OCI-LY7 (cell line): ENCODE measurements at regions not wholly inside any gene's neighbourhood (a gene's known extent, or its start where the extent isn't known, plus 50 kb on each side); places are given as distances from the start of the nearest gene placed in this dataset.

Experiments used
- BruUV-seq: library from RNA; stranded (reverse); fragments of 400-500 nt; replicated peaks from 2 replicates; lab custom pipeline; 2021; lab: Mats Ljungman, UMichigan
- CTCF ChIA-PET: fragments of 300-600 bp; sonication (Branson Sonifier 250); formaldehyde crosslinking; loops from one replicate; lab custom pipeline; 2022; ENCODE audit warnings: antibody characterized with exemption; ENCODE audit not compliant: unreplicated experiment; lab: Charles Lee
- POLR2A ChIA-PET: fragments of 300-600 bp; sonication (Branson Sonifier 250); formaldehyde crosslinking; loops from one replicate; lab custom pipeline; 2022; ENCODE audit warnings: antibody characterized with exemption; lab: Charles Lee
- DNase-seq: peaks from one replicate; pipeline ENCODE4 v3.0.0-alpha.2; 2015; ENCODE audit warnings: low spot score
- H2AFZ ChIP-seq: fragments of 200-600 bp; sonication (generic), shearing (Covaris generic); 2 replicates; pipeline ENCODE4 v1.6.1; 2014; ENCODE audit warnings: mild to moderate bottlenecking, antibody characterized with exemption, low read length, moderate library complexity
- H3K27ac ChIP-seq: fragments of 200-600 bp; sonication (generic); 2 replicates; pipeline ENCODE4 v1.5.1; 2014; ENCODE audit warnings: mixed run types, low read depth, mild to moderate bottlenecking, moderate library complexity, low read length, inconsistent platforms; ENCODE audit not compliant: poor library complexity, severe bottlenecking
- H3K36me3 ChIP-seq: fragments of 200-600 bp; sonication (generic); 2 replicates; pipeline ENCODE4 v1.6.1; 2014; ENCODE audit warnings: mild to moderate bottlenecking, antibody characterized with exemption, low read length, moderate library complexity, mixed read lengths; ENCODE audit not compliant: insufficient read depth
- H3K4me1 ChIP-seq: fragments of 200-600 bp; sonication (generic); 2 replicates; pipeline ENCODE4 v1.5.1; 2014; ENCODE audit warnings: mild to moderate bottlenecking, low read length; ENCODE audit not compliant: insufficient read depth, poor library complexity, severe bottlenecking
- H3K4me2 ChIP-seq: fragments of 200-600 bp; sonication (generic); 2 replicates; pipeline ENCODE4 v1.6.1; 2014; ENCODE audit warnings: mild to moderate bottlenecking, low read length
- H3K4me3 ChIP-seq: fragments of 200-600 bp; sonication (generic); 2 replicates; pipeline ENCODE4 v1.5.1; 2014; ENCODE audit warnings: mild to moderate bottlenecking, low read depth, low read length; ENCODE audit not compliant: poor library complexity, severe bottlenecking
- H3K79me2 ChIP-seq: fragments of 200-600 bp; sonication (generic); 2 replicates; pipeline ENCODE4 v1.6.1; 2016; ENCODE audit warnings: low read depth, mild to moderate bottlenecking, low read length, moderate library complexity, mixed read lengths; ENCODE audit not compliant: insufficient read depth
- H3K9me2 ChIP-seq: fragments of 200-600 bp; sonication (generic); 2 replicates; pipeline ENCODE4 v1.6.1; 2016; ENCODE audit warnings: mild to moderate bottlenecking, low read length, mixed read lengths; ENCODE audit not compliant: insufficient read depth
- H3K9me3 ChIP-seq: fragments of 200-600 bp; sonication (generic); 2 replicates; pipeline ENCODE4 v1.6.1; 2014; ENCODE audit warnings: mild to moderate bottlenecking, mixed run types, low read length, mixed read lengths
- H4K20me1 ChIP-seq: fragments of 200-600 bp; sonication (generic); 2 replicates; pipeline ENCODE4 v1.6.1; 2014; ENCODE audit warnings: mild to moderate bottlenecking, antibody characterized with exemption, low read length, moderate library complexity, mixed read lengths; ENCODE audit not compliant: insufficient read depth
- EZH2phosphoT487 ChIP-seq: fragments of 200-600 bp; sonication (generic); IDR thresholded peaks from 2 replicates; pipeline ENCODE4 v1.6.1; 2018; ENCODE audit warnings: low read depth, borderline replicate concordance, mild to moderate bottlenecking, mixed run types, antibody characterized with exemption, low read length, moderate library complexity, mixed read lengths
- intact Hi-C: fragments of 100-400 bp; cut with micrococcal nuclease; formaldehyde crosslinking; loops from one replicate; pipeline ENCODE4 v1.10.0; 2022; ENCODE audit not compliant: unreplicated experiment
- TF ChIP-seq, protein P1 (sequence below): fragments of 200-600 bp; sonication (generic); conservative IDR thresholded peaks from 2 replicates; pipeline ENCODE4 v1.5.1; 2014; ENCODE audit warnings: mild to moderate bottlenecking, antibody characterized with exemption, low read length, moderate library complexity, mixed read lengths

DNA sequence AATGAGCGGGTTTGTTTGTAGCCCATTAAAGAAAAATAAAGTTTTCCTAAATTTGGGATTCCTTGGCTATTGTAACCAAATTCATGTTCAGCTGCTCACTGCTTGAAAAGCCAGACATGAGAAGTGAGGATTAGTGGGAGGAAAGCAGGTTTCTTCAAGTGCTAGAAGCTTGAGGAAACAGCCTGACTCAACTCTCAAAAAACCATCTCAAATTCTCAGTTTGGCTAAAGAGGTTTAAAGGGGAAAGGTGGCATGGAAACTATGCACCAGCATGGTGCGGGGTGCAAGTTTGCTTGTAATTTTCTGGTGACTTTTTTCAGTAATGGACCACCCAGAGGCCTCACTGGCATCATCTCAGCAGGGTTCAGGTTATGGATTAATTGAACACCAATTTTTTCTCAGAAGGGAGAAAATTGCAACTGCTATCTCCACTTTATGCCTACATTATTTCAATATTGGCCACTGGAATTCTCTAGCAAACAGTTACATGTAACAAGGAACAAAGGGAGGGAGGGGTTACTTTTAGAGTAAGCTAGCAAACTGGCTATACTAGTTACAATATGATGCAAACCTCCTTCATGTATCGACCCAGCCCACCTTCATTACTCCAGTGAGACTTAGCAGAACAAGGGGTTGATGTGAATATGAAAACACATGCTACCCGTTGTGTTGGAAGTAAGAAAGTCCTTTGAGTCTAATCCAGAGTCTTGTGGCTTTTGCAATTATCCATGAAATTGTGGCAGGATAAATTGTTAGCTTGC lies 85.0 kb upstream of the IFNGR1 start:
- Histone ChIP-seq H3K27ac (no peak overlapping the region), H3K4me2 (no peak overlapping the region), H3K9me3 (no peaks in the 10 kb centered on the region), H3K9me2 (no peaks in the 10 kb centered on the region), H3K4me3 (no peak overlapping the region), H3K4me1 (peaks cover 8% of the 10 kb centered on the region), H3K79me2 (no peaks in the 10 kb centered on the region), H3K36me3 (no peaks in the 10 kb centered on the region), H2AFZ (no peak overlapping the region), H4K20me1 (no peaks in the 10 kb centered on the region)
- ChIA-PET POLR2A (interaction anchor here (0.6 kb wide), 2 partner anchors 85 to 324 kb away, joined by 3 to 4 read pairs; no protein-coding TSS in a partner anchor), CTCF (no interaction called here)
- no peak for TF ChIP-seq EZH2phosphoT487
- TF ChIP-seq, protein P1, sequence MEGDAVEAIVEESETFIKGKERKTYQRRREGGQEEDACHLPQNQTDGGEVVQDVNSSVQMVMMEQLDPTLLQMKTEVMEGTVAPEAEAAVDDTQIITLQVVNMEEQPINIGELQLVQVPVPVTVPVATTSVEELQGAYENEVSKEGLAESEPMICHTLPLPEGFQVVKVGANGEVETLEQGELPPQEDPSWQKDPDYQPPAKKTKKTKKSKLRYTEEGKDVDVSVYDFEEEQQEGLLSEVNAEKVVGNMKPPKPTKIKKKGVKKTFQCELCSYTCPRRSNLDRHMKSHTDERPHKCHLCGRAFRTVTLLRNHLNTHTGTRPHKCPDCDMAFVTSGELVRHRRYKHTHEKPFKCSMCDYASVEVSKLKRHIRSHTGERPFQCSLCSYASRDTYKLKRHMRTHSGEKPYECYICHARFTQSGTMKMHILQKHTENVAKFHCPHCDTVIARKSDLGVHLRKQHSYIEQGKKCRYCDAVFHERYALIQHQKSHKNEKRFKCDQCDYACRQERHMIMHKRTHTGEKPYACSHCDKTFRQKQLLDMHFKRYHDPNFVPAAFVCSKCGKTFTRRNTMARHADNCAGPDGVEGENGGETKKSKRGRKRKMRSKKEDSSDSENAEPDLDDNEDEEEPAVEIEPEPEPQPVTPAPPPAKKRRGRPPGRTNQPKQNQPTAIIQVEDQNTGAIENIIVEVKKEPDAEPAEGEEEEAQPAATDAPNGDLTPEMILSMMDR = no peak
- no TSS peak for BruUV-seq
- DNase-seq = no peak
- intact Hi-C loops = no loop called here

DNA sequence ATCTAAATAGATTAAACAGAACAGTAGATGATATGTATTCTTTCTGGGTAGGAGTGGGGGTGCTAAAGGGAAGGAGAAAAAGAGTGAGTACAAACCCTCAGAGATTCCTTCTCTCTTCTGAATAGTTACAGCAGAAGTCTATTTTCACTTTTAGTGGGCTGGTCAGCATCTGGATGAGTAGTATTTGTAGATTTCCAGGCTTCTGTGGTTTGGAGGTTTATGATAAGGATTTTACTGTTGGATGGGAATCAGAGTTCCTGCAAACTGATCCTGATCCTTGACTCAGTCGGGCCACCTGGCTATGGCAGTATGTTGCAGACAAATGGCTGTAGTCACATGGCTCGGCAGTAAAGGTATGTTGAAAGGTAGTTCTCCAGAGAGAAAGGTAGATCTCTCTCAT lies 84.3 kb upstream of the IFNGR1 start:
- POLR2A ChIA-PET = no interaction called here

More for the DNA sequence above, 84.3 kb upstream of the IFNGR1 start:
- DNase-seq = no peak
- H2AFZ ChIP-seq = no peak overlapping the region
- no peaks in the 10 kb centered on the region for H4K20me1 ChIP-seq
- no peaks in the 10 kb centered on the region for H3K9me3 ChIP-seq
- no peaks in the 10 kb centered on the region for H3K79me2 ChIP-seq
- H3K4me2 ChIP-seq = no peak overlapping the region
- no peak for TF ChIP-seq EZH2phosphoT487
- TF ChIP-seq, protein P1 = no peak
- H3K9me2 ChIP-seq = no peaks in the 10 kb centered on the region
- BruUV-seq = no TSS peak
- H3K4me3 ChIP-seq = no peak overlapping the region
- H3K27ac ChIP-seq = no peak overlapping the region
- no peaks in the 10 kb centered on the region for H3K36me3 ChIP-seq
- intact Hi-C loops = loop anchor here (1.0 kb wide), 1 partner anchor 8 kb away; no protein-coding TSS in a partner anchor
- CTCF ChIA-PET = no interaction called here
- H3K4me1 ChIP-seq = peaks cover 8% of the 10 kb centered on the region
